GM12874 (cell line): ENCODE measurements at regions not wholly inside any gene's neighbourhood (a gene's known extent, or its start where the extent isn't known, plus 50 kb on each side); places are given as distances from the start of the nearest gene placed in this dataset.

Experiments
- TF ChIP-seq, protein P1 (sequence below): IDR thresholded peaks from 2 replicates; pipeline ENCODE4 v1.5.1; 2011; ENCODE audit warnings: low read depth, mild to moderate bottlenecking, control low read depth, low read length, moderate library complexity; ENCODE audit not compliant: insufficient read depth

DNA sequence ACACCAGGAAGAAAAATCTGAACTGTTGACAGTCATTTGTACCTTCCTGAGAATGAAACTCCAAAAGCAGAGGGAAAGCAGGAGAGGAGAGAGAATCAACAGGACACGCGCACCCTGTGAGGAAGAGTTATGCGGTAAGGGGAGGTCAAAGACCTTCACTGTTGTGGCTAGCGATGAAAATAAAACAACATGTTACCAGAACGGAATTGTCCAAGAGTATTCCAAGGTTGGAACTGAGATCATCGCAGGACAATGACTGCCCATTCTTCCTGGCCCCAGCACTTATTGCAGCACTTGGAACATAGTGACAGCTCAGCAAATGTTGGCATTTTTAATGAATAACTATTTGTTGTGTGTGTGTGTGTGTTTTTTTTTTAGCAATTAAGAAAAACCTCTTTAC, 176.0 kb upstream of the TSC22D1 start:
- TF ChIP-seq, protein P1, sequence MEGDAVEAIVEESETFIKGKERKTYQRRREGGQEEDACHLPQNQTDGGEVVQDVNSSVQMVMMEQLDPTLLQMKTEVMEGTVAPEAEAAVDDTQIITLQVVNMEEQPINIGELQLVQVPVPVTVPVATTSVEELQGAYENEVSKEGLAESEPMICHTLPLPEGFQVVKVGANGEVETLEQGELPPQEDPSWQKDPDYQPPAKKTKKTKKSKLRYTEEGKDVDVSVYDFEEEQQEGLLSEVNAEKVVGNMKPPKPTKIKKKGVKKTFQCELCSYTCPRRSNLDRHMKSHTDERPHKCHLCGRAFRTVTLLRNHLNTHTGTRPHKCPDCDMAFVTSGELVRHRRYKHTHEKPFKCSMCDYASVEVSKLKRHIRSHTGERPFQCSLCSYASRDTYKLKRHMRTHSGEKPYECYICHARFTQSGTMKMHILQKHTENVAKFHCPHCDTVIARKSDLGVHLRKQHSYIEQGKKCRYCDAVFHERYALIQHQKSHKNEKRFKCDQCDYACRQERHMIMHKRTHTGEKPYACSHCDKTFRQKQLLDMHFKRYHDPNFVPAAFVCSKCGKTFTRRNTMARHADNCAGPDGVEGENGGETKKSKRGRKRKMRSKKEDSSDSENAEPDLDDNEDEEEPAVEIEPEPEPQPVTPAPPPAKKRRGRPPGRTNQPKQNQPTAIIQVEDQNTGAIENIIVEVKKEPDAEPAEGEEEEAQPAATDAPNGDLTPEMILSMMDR = no peak

DNA sequence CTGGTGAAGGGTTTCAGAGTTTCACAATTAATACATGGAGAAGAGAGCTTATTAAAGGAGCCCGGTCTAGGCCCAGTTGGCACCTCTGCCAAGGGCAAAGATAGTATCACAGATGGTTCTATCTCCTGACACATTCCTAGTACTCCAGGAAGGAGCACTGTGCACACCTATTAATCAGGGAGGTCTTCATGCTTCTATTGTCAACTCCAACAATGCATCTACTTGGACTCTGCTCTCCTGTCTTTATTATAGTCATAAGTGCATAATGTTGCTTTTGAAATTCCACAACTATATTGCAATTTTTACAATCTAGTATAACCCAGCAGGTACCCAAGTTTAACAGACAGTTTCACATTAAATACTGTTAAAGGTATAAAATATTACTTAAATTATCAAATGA, 174.5 kb upstream of the TSC22D1 start:
- TF ChIP-seq, protein P1 = no peak

DNA sequence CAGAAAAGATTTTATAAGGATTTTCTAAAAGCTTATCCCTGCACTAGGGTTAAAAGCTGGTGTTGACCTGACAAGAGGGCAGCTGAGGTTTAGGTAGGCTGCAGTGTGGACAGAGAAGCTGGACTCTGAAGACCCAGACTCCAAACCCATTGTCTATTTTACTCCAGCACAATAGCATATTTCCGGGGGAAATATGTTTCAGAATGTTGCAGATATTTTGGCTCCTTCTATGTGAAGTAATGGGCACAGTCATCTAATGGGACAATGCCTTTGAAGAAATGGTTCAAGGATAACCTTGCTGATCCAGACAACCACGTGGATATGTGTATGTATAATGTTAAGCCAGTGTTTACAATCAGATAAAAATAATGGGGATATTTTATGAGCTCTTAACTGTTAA, 173.8 kb upstream of the TSC22D1 start:
- TF ChIP-seq, protein P1 = no peak

DNA sequence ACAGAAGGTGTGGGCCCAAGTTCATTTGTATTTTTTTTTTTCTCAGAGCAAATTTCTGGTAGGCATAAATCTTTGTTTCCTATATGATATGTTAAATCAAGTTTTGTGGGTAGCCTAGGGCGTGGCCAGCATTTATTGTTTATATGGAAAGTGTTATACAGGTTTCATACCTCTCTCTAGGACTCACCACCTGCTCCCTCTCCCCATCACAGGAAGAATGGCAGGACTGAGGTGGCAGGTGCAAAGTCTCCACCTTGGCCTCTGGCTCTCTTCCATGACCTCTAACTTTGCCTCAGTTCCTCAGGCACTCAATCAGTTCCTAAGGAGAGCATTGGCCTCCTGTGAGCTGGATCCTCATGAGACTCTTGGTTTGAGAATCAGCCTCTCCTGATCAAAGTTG, 172.3 kb upstream of the TSC22D1 start:
- TF ChIP-seq, protein P1 = no peak

- TF ChIP-seq, protein P1 = no peak
Measured at GRCh38 chr13:44747179-44747578, 171.0 kb upstream of the TSC22D1 start.

DNA sequence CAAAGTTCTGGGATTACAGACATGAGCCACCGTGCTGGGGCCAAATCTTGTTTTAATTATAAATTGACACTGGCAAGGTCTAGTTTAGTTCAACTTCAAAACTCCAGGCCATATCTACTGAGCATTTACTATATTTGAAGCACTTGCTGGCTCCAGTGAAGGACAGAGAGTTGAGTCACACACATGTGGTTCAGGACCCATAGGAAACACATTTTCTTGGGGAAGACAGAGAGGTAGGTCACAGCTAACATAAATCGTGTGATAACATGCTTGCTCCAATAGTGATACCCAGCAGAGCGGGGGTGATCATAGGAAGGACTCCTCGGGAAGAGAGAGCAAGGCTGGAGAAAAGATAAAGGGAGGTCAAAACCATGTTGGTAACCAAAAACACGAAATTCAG, 170.6 kb upstream of the TSC22D1 start:
- TF ChIP-seq, protein P1 = no peak

DNA sequence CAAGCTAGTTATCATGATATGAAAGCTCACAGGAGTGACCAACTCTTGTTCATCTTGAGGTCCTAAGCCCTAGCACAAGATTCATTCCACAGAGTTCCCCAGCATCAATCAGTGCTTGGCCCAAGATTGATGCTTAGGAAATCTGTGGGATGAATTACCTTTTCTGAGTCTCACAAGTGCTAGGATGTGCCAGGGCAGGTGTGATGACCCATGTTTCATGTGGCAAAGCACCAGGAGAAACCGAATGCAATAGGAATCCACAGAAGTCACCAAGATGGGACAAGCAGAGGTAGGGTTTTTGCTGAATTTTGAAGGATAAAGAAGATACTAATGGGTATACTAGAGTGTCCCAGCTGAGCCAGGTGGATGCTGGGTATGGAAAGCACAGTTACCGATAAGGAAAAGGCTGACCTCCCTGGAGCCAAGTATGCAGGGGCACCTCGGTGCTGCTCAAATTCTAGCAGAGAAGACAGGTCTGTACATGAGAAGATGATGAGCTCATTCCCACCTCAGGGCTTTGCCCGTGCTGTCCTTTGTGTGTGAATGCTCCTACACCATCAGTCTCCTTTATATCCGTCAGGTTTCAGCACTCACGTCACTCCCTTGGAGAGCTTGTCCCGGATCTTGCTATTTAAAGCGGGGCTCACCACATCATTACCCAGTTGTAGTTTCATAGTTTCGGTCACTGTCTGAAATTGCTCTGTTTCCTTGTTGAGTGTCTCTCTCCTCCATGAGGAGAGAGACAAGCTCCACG, 168.9 kb upstream of the TSC22D1 start:
- TF ChIP-seq, protein P1 = no peak
